CD4-positive, alpha-beta T cell treated with Interferon gamma for 1 hour (primary cell): ENCODE measurements at regions not wholly inside any gene's neighbourhood (a gene's known extent, or its start where the extent isn't known, plus 50 kb on each side); places are given as distances from the start of the nearest gene placed in this dataset.
"Not testable (repeated sequence)": the region's sequence is repeated elsewhere in the genome, so short reads cannot be mapped to it uniquely, and the experiment has no call there.

ENCODE experiments used
- DNase-seq: peaks from one replicate; pipeline ENCODE4 v3.0.0-alpha.2; 2020

DNA sequence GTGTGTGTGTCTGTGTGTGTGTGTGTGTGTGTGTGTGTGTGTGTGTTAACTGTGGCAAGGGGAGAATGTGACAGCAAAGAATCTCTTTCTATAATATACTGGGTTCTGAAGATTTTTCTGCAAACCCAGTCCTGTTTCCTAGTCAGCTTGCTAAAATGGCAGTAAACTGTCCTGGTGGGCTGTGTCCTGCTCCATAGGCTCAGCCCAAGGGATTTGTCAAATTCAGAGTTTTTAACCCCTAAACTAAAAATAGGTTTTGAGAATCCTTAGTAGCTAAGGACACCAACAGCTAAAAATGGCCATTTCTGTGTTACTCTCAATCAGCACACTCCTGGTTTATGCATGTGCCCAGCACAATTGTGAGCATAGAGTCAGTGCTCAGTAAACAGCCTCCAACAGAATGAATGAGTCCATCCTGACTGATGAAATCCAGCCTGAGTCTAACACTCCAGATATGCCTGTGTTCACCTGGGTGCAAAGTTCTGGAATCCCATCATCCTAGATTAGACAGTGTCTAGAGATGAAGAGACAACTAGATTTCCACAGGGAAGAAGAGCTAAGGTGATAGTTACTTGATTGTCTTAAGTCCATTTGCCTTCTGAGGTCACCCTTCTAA is 192.6 kb downstream of the TTC6 start:
- no peak for DNase-seq

- no peak for DNase-seq
These were observed 196.1 kb downstream of the TTC6 start for GRCh38 chr14:37791384-37792036.

- no peak for DNase-seq
These were observed 196.7 kb downstream of the TTC6 start for GRCh38 chr14:37792124-37792523.

DNA sequence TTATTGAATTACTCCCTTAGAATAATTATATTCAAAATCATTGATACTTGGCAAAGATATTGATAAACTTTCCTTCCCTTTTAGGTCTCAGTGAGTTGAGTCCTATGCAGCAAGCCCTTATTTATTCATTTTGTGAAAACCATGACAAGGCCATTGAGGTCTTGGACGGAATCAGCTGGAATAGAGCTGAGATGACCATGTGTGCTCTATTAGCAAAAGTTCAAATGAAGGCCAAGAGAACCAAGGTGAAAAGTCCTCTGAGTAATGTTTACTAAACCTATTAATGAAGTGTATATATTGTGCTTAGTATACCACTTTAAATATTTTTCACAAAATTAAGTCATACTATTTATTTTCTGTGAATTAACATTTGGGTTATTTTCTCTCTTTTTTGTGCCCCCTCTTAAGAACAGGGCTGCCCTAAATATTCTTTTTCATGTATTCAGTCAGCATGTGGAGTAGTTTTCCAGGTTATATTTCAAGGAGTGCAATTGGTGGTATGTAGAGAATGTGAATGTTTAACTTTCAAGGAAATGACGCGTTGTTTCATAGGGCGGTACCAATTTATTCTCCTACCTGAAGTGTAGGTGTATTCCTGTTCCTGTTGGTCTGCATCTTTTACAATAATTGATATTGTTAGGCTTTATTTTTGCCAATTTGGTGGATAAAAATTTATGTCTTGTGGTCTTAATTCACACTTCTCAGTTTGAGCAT is 201.4 kb downstream of the TTC6 start:
- DNase-seq: no peak

DNA sequence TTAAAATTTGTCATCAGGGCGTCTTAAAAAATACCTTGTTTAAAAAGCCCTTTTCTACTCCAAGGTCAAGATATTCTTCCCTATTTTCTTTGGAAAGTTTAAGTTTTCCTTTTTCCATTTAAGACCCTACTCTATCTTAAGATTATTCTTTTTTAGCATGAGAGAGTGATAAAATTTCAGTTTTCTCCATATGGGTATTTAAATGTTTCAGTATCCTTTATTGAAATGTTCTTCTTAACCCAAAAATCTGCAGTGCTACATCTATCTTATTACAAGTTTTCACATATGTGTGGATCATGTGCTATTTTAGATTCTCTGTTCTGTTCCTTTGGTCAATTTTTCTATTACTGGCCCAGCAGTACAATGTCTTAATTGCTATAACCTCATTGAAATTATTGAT is 202.2 kb downstream of the TTC6 start:
- no peak for DNase-seq

GRCh38 chr14:37807722-37808121 is 212.3 kb downstream of the TTC6 start:
- no peak for DNase-seq

DNA sequence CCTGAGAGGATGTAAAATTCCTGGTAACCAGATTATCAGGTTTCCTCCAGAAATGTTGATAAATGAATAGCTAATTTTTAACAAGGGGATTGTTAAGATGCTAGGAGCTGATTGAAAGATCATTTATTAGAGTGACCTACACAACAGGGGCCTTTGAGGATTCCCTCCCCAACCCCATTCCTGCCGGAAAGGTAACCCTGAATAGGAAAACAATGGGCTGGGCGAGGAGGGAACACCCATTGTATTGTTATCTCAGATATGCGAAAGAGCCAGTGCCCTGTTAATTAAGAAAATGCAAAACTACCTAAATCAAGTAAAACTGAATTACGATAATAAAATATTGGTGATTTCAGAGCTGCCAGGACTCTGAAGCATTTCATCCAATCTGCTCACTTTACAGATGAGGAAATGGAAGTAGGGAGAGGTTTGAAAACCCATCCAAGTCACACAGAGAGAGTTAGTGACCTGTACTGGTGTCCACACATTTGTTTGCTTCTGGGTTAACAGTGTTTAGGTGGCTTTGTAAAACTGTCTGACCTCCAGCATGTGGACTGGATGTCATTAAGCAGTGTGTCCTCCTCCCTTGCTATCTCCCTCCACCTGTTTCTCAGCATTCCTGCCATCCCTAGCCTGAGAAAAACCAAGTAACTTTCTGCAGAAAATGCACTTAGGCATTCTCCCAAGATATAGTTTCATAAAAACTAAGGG is 214.8 kb downstream of the TTC6 start:
- no peak for DNase-seq

- no peak for DNase-seq
These were observed 218.3 kb downstream of the TTC6 start for GRCh38 chr14:37813732-37814131.

DNA sequence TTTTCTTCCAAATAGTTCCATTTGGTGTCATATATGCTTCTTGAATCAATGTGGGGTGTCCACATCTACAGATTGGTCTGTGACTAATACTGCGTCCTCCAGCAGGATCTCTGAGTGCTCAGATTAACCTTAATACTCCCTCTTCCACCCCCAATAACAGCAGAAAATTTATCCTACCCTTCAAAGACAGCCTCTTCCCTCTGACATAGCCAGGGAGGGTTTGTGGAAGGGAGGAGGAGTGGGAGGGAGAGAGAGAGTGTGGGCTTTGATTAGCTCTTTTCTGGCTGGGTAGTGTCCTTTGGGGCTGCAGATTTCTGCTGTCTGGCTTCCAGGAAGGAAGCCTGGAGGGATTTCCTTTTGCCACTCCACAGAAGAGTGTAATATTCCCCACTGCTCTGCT is 220.7 kb downstream of the TTC6 start:
- no peak for DNase-seq

- DNase-seq: no peak
These were observed 221.4 kb downstream of the TTC6 start for GRCh38 chr14:37816743-37817295.

DNA sequence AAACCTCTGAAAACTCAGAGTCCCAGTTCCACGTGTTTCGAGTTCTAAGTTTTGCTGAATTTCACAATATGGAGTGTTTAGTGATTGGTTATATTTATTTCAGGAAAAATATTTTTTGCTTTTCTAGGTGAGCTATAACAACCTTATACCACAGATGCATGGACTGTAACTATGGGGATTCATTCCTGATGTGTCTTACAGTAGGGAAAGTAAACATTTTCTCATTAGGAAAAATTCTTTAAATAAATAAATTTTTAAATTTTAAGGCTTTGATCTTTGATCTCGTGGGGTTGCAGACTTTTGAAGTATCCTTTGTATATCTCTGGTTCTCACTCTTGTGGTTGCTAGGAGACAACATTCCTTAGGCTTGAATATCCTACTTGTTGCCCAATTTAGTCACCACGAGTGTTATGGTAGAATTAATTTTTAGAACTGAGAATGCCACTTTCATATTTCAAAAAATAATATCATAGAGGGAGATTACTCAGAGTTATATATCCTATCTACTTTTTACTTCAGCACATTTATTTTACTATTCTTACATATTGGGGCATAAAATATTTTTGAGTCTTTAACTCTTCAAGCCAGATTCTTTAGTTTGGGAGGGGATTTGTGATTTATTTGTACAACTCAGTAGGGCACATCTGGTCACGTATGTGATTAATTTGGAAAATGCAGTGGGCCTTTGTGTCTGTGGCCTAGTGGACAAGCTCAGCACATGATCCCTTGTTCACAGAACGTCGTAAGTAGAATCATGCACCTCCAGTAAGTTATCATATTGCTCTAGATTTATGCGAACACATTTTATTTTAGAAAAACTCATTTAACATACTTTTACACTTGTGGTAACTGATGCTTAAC is 224.0 kb downstream of the TTC6 start:
- DNase-seq: no peak

- DNase-seq: not testable (repeated sequence)
These were observed 225.4 kb downstream of the TTC6 start for GRCh38 chr14:37820810-37821209.

GRCh38 chr14:37824939-37825712 is 229.7 kb downstream of the TTC6 start:
- no peak for DNase-seq

DNA sequence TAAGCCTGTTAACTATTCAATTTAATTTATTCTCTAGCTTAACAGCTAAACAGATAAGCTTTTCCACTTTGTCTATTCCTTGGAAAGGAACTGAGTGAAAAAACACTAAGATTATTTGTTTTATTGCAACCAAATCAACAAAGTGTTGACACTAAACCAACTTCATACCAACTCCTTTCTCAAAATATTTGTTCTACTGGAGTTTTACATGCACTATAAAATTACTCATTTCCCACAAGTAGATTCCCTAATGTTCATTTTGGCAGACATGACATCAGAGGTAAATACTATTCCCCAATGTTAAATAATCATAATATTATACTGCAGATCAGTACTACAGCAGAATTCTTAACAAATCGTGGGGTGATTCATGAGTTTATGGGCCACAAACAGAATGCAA is 231.4 kb downstream of the TTC6 start:
- no peak for DNase-seq

DNA sequence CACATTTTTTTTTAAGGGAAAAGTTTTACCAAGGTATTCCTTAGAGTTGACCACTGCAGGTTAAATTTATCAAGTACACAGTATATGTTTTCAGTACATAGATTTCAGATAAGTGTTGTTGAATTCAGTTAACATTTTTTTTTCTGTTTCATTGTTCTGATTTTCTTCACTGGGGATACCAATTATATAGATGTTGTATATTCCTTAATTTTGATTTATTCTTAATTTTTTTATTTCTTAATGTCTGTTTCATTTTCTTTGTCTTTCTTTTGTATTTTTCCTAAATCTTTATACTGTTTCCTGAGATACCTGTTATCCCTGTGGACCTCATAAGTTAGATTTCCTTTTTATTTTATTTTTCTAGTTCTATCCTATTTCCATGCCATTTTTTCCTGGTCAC is 234.8 kb downstream of the TTC6 start:
- no peak for DNase-seq

- DNase-seq: no peak
These were observed 238.8 kb downstream of the TTC6 start for GRCh38 chr14:37834275-37834674.

- not testable (repeated sequence) for DNase-seq
These were observed 243.3 kb downstream of the TTC6 start for GRCh38 chr14:37838778-37839177.

GRCh38 chr14:37841039-37841438 is 245.6 kb downstream of the TTC6 start:
- not testable (repeated sequence) for DNase-seq

DNA sequence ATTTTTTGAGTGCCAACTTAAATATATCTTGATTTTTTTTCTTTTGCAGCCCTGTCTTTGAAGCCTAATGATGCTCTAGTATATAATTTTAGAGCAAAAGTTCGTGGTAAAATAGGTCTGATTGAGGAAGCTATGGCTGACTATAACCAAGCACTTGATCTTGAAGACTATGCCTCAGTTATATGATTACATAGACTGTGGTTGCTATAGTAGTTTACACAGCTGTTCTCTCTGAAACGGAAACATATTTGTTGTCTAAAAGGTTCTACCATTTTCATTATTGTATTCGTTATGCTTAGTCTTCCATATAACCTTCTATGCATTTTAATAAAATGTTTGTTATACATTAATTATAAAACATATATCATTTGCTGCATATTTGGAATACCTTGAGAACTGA is 246.7 kb downstream of the TTC6 start:
- no peak for DNase-seq

DNA sequence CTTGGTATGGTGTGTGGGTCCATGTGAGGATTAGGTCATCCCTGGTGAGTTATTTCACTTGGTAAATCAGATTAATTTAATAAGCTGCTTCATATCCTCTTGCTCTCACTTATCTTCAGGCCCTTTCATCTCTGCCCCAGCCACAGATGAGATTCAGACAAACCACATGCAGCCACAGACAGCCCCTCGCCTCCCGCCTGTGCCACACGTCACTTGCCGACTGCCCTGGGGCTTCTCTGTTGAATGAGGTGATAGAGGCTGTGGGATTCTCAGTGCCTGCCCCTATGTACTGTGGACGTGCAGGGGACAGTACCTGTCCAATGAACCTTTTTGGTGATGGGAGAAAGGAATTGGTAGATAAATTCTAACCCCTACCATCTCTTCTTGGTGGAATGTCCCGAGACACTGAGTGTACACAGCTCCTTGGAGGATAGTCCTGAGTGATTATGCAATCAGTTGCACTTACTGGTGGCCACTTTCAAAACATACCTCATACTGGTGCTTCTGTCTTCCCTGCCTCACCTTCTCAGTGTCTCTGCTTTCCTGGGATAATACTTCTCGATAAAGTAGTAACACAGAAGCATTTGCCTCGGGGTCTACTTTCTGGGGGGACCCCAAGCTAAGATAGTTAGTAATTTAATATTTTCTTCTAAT is 248.7 kb downstream of the TTC6 start:
- DNase-seq: no peak

DNA sequence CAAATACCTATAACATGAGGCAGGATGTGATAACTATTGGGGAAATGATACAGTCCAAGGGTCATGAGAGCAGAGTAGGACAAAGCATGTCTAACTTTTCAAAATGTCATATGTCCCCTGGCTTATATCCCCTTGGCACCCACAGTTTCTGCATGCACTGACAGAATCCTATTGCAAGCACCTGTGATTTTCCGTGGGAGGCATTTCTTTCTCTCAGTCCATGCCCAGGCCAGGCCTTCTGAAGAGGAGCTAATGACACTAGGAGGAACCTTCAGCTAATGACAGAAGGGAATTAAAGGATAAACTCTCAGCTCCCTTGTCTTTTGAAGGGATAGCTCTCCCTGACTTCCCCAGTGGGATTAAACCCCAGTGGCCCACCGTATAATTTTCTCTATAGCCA is 249.2 kb downstream of the TTC6 start:
- DNase-seq: no peak
